M059J (cell line): ENCODE measurements at regions not wholly inside any gene's neighbourhood (a gene's known extent, or its start where the extent isn't known, plus 50 kb on each side); places are given as distances from the start of the nearest gene placed in this dataset.

Experiments
- DNase-seq: peaks from one replicate; pipeline ENCODE4 v3.0.0-alpha.2; 2012; ENCODE audit warnings: low read depth

GRCh38 chr16:55169780-55170179 is 154.2 kb upstream of the IRX6 start:
- DNase-seq = no peak

- no peak for DNase-seq
Measured at GRCh38 chr16:55171241-55171640, 152.8 kb upstream of the IRX6 start.

- no peak for DNase-seq
Measured at GRCh38 chr16:55175389-55175788, 148.6 kb upstream of the IRX6 start.

GRCh38 chr16:55176901-55177300 is 147.1 kb upstream of the IRX6 start:
- no peak for DNase-seq

- DNase-seq = no peak
Measured at GRCh38 chr16:55179411-55179810, 144.6 kb upstream of the IRX6 start.

- no peak for DNase-seq
Measured at GRCh38 chr16:55179852-55180585, 144.0 kb upstream of the IRX6 start.

GRCh38 chr16:55184052-55184451 is 140.0 kb upstream of the IRX6 start:
- DNase-seq = no peak

- no peak for DNase-seq
Measured at GRCh38 chr16:55184619-55185018, 139.4 kb upstream of the IRX6 start.

- DNase-seq = no peak
Measured at GRCh38 chr16:55189224-55189623, 134.8 kb upstream of the IRX6 start.

- no peak for DNase-seq
Measured at GRCh38 chr16:55189682-55190636, 134.0 kb upstream of the IRX6 start.

GRCh38 chr16:55192734-55193133 is 131.3 kb upstream of the IRX6 start:
- no peak for DNase-seq

- no peak for DNase-seq
Measured at GRCh38 chr16:55203570-55203969, 120.4 kb upstream of the IRX6 start.

- DNase-seq = no peak
Measured at GRCh38 chr16:55204069-55204468, 119.9 kb upstream of the IRX6 start.

- DNase-seq = no peak
Measured at GRCh38 chr16:55204923-55205322, 119.1 kb upstream of the IRX6 start.

- DNase-seq = no peak
Measured at GRCh38 chr16:55207693-55208428, 116.1 kb upstream of the IRX6 start.

- DNase-seq = no peak
Measured at GRCh38 chr16:55209626-55210025, 114.4 kb upstream of the IRX6 start.

- DNase-seq = no peak
Measured at GRCh38 chr16:55212791-55213190, 111.2 kb upstream of the IRX6 start.

GRCh38 chr16:55214412-55214811 is 109.6 kb upstream of the IRX6 start:
- no peak for DNase-seq

- no peak for DNase-seq
Measured at GRCh38 chr16:55214974-55215494, 109.0 kb upstream of the IRX6 start.

GRCh38 chr16:55217392-55217791 is 106.6 kb upstream of the IRX6 start:
- no peak for DNase-seq

- no peak for DNase-seq
Measured at GRCh38 chr16:55221836-55222235, 102.2 kb upstream of the IRX6 start.

- no peak for DNase-seq
Measured at GRCh38 chr16:55222486-55222885, 101.5 kb upstream of the IRX6 start.
